ENCODE measurements at regions not wholly inside any gene's neighbourhood (a gene's known extent, or its start where the extent isn't known, plus 50 kb on each side); places are given as distances from the start of the nearest gene placed in this dataset.

GRCh38 chr10:84925495-84925894, 597.1 kb downstream of the CCSER2 start:
- Histone ChIP-seq H4K20me1 (replicated peaks; ENCODE audit: insufficient read depth) (no peaks in the 10 kb centered on the region), H3F3A (replicated peaks; ENCODE audit: low read depth) (no peaks in the 10 kb centered on the region), H3K79me2 (replicated peaks; ENCODE audit: insufficient read depth) (no peaks in the 10 kb centered on the region), H3K4me1 (ENCODE audit: insufficient read depth) (no peaks in the 10 kb centered on the region), H2AFZ (no peak overlapping the region), H3K9me2 (ENCODE audit: insufficient read depth) (no peaks in the 10 kb centered on the region), H3K4me3 (no peak overlapping the region), H3K27ac (ENCODE audit: low read depth) (no peak overlapping the region), H3K4me2 (no peak overlapping the region), H3K36me3 (ENCODE audit: insufficient read depth) (no peaks in the 10 kb centered on the region), H3K27me3 (ENCODE audit: insufficient read depth) (no peaks in the 10 kb centered on the region)
- Mint-ChIP-seq H3K4me1 (no peaks in the 10 kb centered on the region), H3K36me3 (ENCODE audit: low read depth) (peaks cover 7% of the 10 kb centered on the region), H3K9me3 (peaks cover 34% of the 10 kb centered on the region), H3K4me3 (no peak overlapping the region), H3K27me3 (ENCODE audit: insufficient read depth, low read depth, poor library complexity) (peaks cover 4% of the 10 kb centered on the region), H3K27ac (no peak overlapping the region)
- DNase-seq (ENCODE audit: low spot score) (no peak), ATAC-seq (no peak)
- TF ChIP-seq CTCF (conservative IDR thresholded peaks at IDR 0.05; ENCODE audit: low read depth in 2 of 2) (no peak), EZH2phosphoT487 (IDR thresholded peaks at IDR 0.05; ENCODE audit: unreplicated experiment) (no peak), ETS1 (IDR thresholded peaks at IDR 0.05) (no peak), NANOG (IDR thresholded peaks at IDR 0.05; ENCODE audit: borderline replicate concordance) (no peak), STAT1 (IDR thresholded peaks at IDR 0.05; ENCODE audit: unreplicated experiment) (no peak)

- Histone ChIP-seq H4K20me1 (replicated peaks; ENCODE audit: insufficient read depth) (no peaks in the 10 kb centered on the region), H3K9me2 (ENCODE audit: insufficient read depth) (no peaks in the 10 kb centered on the region)
- DNase-seq (ENCODE audit: low spot score): no peak
- TF ChIP-seq REST (IDR thresholded peaks at IDR 0.05; ENCODE audit: unreplicated experiment) (no peak), JUNB (IDR thresholded peaks at IDR 0.05; ENCODE audit: unreplicated experiment) (no peak), POLR2AphosphoS5 (IDR thresholded peaks at IDR 0.05; ENCODE audit: low read depth) (no peak), STAT1 (IDR thresholded peaks at IDR 0.05; ENCODE audit: unreplicated experiment) (no peak), ZNF462 (CRISPR knock-in tag; IDR thresholded peaks at IDR 0.05) (no peak), EZH2phosphoT487 (IDR thresholded peaks at IDR 0.05; ENCODE audit: unreplicated experiment) (no peak), CREB1 (CRISPR knock-in tag; IDR thresholded peaks at IDR 0.05; ENCODE audit: low read depth) (no peak)
Observed at GRCh38 chr10:84933402-84933801, 605.0 kb downstream of the CCSER2 start.

More at GRCh38 chr10:84933402-84933801, 605.0 kb downstream of the CCSER2 start:
- no peaks in the 10 kb centered on the region for H3K79me2 ChIP-seq (replicated peaks; ENCODE audit: insufficient read depth)
- peaks cover 4% of the 10 kb centered on the region; the same call in 2 of the 3 replicates for H3K4me1 Mint-ChIP-seq
- no peak for ATAC-seq
- no peak overlapping the region for H3K27ac ChIP-seq (ENCODE audit: low read depth)
- no peak overlapping the region for H3K27ac Mint-ChIP-seq
- no peaks in the 10 kb centered on the region for H3K27me3 Mint-ChIP-seq (ENCODE audit: insufficient read depth, low read depth, poor library complexity)
- H3F3A ChIP-seq (replicated peaks; ENCODE audit: low read depth): no peaks in the 10 kb centered on the region
- H3K36me3 Mint-ChIP-seq (ENCODE audit: low read depth): peaks cover 4% of the 10 kb centered on the region; the same call in 2 of the 3 replicates
- H3K36me3 ChIP-seq (ENCODE audit: insufficient read depth): no peaks in the 10 kb centered on the region
- H3K4me3 ChIP-seq: no peak overlapping the region
- H2AFZ ChIP-seq: no peak overlapping the region
- no peaks in the 10 kb centered on the region for H3K4me1 ChIP-seq (ENCODE audit: insufficient read depth)
- H3K9me3 Mint-ChIP-seq: peaks cover 71% of the 10 kb centered on the region
- H3K4me3 Mint-ChIP-seq: no peak overlapping the region
- no peaks in the 10 kb centered on the region for H3K27me3 ChIP-seq (ENCODE audit: insufficient read depth)
- no peak overlapping the region for H3K4me2 ChIP-seq

Data from GM23338 (cell line).